H1 (cell line): ENCODE measurements at regions not wholly inside any gene's neighbourhood (a gene's known extent, or its start where the extent isn't known, plus 50 kb on each side); places are given as distances from the start of the nearest gene placed in this dataset.

Experiments
- TF ChIP-seq, protein P1 (sequence below): fragments of 300-600 bp; sonication (generic); IDR thresholded peaks from 2 replicates; pipeline ENCODE4 v1.7.1; 2012; ENCODE audit warnings: low read length, moderate library complexity, mild to moderate bottlenecking, inconsistent platforms; ENCODE audit not compliant: insufficient replicate concordance

DNA sequence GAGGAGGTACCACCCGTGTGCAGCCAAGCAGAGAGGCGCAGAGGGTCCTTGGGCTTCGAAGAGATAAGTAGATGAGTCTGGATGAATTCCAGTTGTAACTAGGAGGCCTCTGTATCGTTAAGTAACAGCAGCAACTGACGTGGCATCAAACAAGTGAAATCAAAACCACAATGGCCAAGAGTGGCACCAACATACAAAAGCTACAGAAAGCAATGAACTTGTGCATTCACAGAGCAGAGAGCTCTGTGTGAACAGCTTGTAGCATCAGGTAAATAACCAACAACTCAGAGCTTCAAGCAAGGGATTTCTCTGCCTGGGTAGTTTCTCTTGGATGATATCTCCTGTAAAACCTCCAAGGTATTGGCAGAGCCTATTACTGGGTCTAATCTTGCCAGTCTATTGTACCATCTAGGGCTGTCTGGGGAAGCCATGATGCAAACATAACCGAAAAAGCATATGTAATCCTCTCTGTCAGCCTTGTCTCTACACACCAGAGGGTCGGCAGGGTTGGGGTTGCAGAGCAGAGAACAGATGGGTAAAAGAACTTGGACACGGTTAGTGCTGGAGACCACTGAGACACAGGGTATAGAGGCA is 83.1 kb upstream of the USP47 start (continued):
- TF ChIP-seq, protein P1, sequence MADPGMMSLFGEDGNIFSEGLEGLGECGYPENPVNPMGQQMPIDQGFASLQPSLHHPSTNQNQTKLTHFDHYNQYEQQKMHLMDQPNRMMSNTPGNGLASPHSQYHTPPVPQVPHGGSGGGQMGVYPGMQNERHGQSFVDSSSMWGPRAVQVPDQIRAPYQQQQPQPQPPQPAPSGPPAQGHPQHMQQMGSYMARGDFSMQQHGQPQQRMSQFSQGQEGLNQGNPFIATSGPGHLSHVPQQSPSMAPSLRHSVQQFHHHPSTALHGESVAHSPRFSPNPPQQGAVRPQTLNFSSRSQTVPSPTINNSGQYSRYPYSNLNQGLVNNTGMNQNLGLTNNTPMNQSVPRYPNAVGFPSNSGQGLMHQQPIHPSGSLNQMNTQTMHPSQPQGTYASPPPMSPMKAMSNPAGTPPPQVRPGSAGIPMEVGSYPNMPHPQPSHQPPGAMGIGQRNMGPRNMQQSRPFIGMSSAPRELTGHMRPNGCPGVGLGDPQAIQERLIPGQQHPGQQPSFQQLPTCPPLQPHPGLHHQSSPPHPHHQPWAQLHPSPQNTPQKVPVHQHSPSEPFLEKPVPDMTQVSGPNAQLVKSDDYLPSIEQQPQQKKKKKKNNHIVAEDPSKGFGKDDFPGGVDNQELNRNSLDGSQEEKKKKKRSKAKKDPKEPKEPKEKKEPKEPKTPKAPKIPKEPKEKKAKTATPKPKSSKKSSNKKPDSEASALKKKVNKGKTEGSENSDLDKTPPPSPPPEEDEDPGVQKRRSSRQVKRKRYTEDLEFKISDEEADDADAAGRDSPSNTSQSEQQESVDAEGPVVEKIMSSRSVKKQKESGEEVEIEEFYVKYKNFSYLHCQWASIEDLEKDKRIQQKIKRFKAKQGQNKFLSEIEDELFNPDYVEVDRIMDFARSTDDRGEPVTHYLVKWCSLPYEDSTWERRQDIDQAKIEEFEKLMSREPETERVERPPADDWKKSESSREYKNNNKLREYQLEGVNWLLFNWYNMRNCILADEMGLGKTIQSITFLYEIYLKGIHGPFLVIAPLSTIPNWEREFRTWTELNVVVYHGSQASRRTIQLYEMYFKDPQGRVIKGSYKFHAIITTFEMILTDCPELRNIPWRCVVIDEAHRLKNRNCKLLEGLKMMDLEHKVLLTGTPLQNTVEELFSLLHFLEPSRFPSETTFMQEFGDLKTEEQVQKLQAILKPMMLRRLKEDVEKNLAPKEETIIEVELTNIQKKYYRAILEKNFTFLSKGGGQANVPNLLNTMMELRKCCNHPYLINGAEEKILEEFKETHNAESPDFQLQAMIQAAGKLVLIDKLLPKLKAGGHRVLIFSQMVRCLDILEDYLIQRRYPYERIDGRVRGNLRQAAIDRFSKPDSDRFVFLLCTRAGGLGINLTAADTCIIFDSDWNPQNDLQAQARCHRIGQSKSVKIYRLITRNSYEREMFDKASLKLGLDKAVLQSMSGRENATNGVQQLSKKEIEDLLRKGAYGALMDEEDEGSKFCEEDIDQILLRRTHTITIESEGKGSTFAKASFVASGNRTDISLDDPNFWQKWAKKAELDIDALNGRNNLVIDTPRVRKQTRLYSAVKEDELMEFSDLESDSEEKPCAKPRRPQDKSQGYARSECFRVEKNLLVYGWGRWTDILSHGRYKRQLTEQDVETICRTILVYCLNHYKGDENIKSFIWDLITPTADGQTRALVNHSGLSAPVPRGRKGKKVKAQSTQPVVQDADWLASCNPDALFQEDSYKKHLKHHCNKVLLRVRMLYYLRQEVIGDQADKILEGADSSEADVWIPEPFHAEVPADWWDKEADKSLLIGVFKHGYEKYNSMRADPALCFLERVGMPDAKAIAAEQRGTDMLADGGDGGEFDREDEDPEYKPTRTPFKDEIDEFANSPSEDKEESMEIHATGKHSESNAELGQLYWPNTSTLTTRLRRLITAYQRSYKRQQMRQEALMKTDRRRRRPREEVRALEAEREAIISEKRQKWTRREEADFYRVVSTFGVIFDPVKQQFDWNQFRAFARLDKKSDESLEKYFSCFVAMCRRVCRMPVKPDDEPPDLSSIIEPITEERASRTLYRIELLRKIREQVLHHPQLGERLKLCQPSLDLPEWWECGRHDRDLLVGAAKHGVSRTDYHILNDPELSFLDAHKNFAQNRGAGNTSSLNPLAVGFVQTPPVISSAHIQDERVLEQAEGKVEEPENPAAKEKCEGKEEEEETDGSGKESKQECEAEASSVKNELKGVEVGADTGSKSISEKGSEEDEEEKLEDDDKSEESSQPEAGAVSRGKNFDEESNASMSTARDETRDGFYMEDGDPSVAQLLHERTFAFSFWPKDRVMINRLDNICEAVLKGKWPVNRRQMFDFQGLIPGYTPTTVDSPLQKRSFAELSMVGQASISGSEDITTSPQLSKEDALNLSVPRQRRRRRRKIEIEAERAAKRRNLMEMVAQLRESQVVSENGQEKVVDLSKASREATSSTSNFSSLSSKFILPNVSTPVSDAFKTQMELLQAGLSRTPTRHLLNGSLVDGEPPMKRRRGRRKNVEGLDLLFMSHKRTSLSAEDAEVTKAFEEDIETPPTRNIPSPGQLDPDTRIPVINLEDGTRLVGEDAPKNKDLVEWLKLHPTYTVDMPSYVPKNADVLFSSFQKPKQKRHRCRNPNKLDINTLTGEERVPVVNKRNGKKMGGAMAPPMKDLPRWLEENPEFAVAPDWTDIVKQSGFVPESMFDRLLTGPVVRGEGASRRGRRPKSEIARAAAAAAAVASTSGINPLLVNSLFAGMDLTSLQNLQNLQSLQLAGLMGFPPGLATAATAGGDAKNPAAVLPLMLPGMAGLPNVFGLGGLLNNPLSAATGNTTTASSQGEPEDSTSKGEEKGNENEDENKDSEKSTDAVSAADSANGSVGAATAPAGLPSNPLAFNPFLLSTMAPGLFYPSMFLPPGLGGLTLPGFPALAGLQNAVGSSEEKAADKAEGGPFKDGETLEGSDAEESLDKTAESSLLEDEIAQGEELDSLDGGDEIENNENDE: no peak
